Loucy (cell line): ENCODE measurements at regions not wholly inside any gene's neighbourhood (a gene's known extent, or its start where the extent isn't known, plus 50 kb on each side); places are given as distances from the start of the nearest gene placed in this dataset.

Experiments used
- EZH2phosphoT487 ChIP-seq: fragments of 200-600 bp; IDR thresholded peaks from 2 replicates; pipeline ENCODE4 v1.6.1; 2018; ENCODE audit warnings: antibody characterized with exemption, mild to moderate bottlenecking, moderate library complexity, borderline replicate concordance
- TF ChIP-seq, protein P1 (sequence below): fragments of 200-600 bp; sonication (generic); conservative IDR thresholded peaks from 2 replicates; pipeline ENCODE4 v1.5.1; 2014; ENCODE audit warnings: mild to moderate bottlenecking, antibody characterized with exemption, low read length

DNA sequence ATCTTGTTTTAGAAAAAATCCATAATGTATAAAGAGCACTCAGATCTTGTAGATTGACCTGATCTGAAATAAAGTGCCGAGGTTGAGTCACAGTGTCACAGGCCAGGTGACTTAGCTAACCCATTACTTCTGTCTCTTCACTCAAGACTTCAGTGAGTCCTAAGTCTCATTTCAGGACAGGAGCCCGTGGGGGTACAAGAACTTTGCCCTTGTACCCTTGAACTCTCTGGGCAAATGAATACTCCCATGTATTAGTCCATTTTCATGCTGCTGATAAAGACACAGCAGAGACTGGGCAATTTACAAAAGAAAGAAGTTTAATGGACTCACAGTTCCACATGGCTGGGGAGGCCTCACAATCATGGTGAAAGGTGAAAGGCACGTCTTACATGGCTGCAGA, 160.2 kb downstream of the ZPLD1 start:
- TF ChIP-seq, protein P1, sequence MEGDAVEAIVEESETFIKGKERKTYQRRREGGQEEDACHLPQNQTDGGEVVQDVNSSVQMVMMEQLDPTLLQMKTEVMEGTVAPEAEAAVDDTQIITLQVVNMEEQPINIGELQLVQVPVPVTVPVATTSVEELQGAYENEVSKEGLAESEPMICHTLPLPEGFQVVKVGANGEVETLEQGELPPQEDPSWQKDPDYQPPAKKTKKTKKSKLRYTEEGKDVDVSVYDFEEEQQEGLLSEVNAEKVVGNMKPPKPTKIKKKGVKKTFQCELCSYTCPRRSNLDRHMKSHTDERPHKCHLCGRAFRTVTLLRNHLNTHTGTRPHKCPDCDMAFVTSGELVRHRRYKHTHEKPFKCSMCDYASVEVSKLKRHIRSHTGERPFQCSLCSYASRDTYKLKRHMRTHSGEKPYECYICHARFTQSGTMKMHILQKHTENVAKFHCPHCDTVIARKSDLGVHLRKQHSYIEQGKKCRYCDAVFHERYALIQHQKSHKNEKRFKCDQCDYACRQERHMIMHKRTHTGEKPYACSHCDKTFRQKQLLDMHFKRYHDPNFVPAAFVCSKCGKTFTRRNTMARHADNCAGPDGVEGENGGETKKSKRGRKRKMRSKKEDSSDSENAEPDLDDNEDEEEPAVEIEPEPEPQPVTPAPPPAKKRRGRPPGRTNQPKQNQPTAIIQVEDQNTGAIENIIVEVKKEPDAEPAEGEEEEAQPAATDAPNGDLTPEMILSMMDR = no peak
- TF ChIP-seq EZH2phosphoT487 = no peak
